Astrocyte of the spinal cord (primary cell): ENCODE measurements at regions not wholly inside any gene's neighbourhood (a gene's known extent, or its start where the extent isn't known, plus 50 kb on each side); places are given as distances from the start of the nearest gene placed in this dataset.

Experiments
- DNase-seq: peaks from one replicate; pipeline ENCODE4 v3.0.0; 2011; ENCODE audit warnings: low read depth, low spot score
- H3K4me3 ChIP-seq: 2 replicates; pipeline ENCODE4 v1.5.1; 2011; ENCODE audit warnings: low read depth, mild to moderate bottlenecking, low read length, moderate library complexity
- in situ Hi-C: cut with HindIII; loops from 2 replicates; pipeline ENCODE4 v1.10.0; 2017; ENCODE audit warnings: low sequenced_read_pairs
- TF ChIP-seq, protein P1 (sequence below): IDR thresholded peaks from 2 replicates; pipeline ENCODE4 v1.5.1; 2012; ENCODE audit warnings: low read depth, mild to moderate bottlenecking, low read length, inconsistent platforms

DNA sequence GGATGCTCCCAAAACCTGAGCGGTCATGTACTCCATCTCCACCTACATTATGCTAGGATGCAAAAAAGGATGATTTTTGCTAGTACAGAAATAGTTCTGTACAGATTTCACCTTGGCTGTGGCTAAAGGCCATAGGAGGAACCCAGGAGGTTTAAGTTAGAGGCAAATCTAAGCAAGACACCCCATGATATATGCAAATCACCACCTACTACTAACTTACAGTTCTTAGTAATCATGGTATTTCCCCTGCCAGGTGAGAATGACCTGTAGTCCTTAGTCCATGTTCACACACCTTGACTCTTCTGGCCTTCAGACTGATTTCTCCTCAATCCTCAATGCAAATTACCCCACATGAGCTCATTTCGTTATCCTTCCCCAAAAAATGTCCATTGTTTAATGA, 154.2 kb downstream of the IMPG2 start:
- no peak overlapping the region for H3K4me3 ChIP-seq
- DNase-seq: no peak
- TF ChIP-seq, protein P1, sequence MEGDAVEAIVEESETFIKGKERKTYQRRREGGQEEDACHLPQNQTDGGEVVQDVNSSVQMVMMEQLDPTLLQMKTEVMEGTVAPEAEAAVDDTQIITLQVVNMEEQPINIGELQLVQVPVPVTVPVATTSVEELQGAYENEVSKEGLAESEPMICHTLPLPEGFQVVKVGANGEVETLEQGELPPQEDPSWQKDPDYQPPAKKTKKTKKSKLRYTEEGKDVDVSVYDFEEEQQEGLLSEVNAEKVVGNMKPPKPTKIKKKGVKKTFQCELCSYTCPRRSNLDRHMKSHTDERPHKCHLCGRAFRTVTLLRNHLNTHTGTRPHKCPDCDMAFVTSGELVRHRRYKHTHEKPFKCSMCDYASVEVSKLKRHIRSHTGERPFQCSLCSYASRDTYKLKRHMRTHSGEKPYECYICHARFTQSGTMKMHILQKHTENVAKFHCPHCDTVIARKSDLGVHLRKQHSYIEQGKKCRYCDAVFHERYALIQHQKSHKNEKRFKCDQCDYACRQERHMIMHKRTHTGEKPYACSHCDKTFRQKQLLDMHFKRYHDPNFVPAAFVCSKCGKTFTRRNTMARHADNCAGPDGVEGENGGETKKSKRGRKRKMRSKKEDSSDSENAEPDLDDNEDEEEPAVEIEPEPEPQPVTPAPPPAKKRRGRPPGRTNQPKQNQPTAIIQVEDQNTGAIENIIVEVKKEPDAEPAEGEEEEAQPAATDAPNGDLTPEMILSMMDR: no peak
- in situ Hi-C loops: no loop called here

DNA sequence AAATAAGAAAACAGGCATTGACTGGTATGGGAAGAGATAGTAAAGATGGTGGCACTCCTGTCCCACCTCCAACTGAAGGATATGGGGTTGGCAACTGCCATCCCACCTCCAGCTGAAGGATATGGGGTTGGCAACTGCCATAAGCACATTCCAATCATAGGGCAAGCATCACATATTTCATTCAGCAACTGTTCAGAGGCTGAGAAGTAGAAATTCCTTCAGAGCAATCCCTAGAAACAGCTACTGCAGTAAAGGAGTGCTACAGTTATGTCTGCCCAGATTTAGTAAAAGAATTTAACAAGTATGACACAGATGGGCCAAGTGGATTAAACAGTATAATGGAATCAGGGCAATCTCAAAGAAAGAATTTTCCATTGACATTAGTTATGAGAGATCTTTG, 156.8 kb downstream of the IMPG2 start:
- in situ Hi-C loops: no loop called here
- DNase-seq: no peak

DNA sequence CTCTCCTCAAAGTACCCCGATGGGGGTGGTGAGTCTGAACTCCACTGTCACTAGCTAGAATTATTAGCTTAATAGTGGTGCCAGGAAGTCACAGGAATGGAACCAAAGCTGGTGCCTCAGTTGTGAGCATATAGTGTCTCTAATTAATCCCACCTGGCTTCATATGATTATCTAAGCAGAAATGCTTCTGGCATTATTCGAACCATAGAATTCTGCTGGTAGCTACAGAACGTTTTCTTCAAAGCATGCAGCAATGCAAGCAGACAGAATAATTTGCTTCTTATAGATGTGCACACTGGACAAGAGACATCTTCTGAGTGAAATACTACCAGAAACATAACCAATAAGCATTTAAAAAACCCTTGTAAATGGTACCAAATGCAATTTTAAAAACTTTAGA, 160.9 kb downstream of the IMPG2 start:
- H3K4me3 ChIP-seq: no peak overlapping the region
- TF ChIP-seq, protein P1: no peak
- no peak for DNase-seq
- in situ Hi-C loops: no loop called here

More for the DNA sequence above, 156.8 kb downstream of the IMPG2 start:
- no peak overlapping the region for H3K4me3 ChIP-seq
- TF ChIP-seq, protein P1: no peak

DNA sequence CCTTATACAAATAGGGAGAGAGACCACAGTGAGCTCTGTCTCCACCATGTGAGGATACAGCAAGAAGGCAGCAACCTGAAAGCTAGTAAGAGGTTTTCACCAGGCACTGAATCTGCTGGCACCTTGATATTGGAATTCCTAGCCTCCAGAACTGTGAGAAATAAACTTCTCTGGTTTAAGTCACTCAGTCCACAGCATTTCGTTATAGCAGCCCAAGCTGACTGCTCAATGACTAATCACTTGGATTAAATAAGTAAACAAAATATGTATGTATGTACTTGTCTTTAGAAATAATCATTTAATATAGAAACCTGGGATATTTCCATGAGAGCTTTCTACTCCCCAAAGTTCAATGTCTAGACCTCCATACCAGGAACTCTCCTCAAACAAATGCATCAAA, 162.0 kb downstream of the IMPG2 start:
- TF ChIP-seq, protein P1: no peak
- no peak overlapping the region for H3K4me3 ChIP-seq
- DNase-seq: no peak
- in situ Hi-C loops: no loop called here

DNA sequence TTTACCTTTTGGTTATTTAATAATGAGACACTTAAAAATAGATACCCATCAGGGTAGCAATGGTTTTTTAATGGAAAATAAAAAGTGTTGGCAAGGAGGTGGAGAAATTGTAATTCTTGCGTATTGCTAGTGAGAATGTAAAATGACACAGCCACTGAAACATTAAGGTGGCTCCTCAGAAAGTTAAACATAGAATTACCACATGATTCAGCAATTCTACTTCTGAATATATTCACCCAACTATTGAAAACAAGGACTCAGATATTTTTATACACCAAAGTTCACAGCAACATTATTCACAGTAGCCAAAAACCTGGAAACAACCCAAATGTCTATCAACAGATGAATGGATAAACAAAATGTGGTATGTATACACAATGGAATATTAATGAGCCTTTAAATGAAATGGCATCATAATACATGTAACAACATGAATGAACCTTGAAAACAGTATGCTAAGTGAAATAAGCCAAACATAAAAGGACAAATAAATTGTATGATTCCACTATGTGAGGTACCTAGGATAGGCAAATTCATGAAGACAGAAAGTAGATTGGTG, 163.5 kb downstream of the IMPG2 start:
- H3K4me3 ChIP-seq: no peak overlapping the region
- in situ Hi-C loops: no loop called here
- TF ChIP-seq, protein P1: no peak
- DNase-seq: no peak

DNA sequence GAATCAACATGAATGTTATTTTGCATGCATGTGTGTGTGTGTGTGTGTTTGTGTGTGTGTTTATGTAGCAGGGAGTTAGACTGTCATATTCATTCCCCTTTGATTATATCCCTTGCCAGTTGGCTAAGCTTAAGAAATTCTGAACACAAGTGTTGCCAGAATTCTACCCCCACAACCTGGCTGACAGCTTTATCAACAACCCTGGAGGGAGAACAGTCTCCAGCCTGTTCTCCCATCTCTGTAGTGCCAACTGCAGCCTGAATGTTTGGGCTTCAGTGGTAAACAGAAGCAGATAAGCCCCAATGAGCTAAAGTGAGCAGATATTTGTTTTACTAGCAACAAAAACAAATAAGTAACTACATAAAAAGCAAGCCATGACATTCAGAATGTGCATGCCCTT, 162.6 kb upstream of the ABI3BP start:
- DNase-seq: no peak
- TF ChIP-seq, protein P1: no peak
- H3K4me3 ChIP-seq: no peak overlapping the region
- in situ Hi-C loops: no loop called here

DNA sequence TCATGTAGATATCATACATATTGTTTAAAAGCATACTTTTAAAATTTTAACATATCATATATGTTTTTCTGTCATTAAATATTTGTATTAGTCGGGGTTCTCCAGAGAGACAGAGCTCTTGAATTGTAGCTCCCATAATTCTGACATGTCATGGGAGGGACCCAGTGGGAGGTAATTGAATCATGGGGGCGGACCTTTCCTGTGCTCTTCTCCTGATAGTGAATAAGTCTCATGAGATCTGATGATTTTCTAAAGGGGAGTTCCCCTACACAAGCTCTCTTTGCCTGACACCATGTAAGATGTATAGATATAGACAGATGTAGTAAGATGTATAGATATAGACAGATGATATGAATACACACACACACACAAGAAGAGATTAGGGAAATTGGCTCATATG, 161.2 kb upstream of the ABI3BP start:
- in situ Hi-C loops: no loop called here
- no peak overlapping the region for H3K4me3 ChIP-seq
- DNase-seq: no peak
- TF ChIP-seq, protein P1: no peak
